ENCODE measurements at regions not wholly inside any gene's neighbourhood (a gene's known extent, or its start where the extent isn't known, plus 50 kb on each side); places are given as distances from the start of the nearest gene placed in this dataset.

DNA sequence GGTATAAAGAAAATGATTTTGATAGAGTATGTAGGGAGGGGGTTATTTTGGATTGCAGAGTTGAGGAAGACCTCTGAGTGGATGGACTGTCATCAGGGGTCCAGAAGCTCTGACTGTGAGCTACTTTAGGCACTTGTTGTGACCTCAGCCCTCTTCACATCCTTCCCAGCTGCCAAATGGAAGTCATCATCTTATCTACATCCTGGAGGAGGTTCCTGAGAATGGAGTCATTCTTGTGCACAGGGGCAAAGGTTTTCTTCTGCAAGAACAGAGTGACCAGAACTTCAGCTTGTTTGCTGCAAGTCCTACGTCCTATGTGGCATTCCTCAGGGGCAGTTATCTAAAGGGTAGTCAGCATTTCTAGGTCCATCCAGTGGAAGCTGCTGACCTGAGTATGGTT is 393.8 kb downstream of the AASDHPPT start:
- H2AFZ ChIP-seq (ENCODE audit: low read length), result no peak overlapping the region
- intact Hi-C loops (cut with micrococcal nuclease; ENCODE audit: unreplicated experiment), result no loop called here
- H3K4me1 ChIP-seq (ENCODE audit: insufficient read depth, low read length), result peaks cover 26% of the 10 kb centered on the region
- ATAC-seq, result no peak
- TF ChIP-seq STAG1 (CRISPR knock-in tag; IDR thresholded peaks at IDR 0.05), result no peak
- no peak for TF ChIP-seq ZFP37 (CRISPR knock-in tag; IDR thresholded peaks at IDR 0.05; ENCODE audit: borderline replicate concordance)
- H3K27me3 ChIP-seq (ENCODE audit: control insufficient read depth in 1 of 2, insufficient read depth in 2 of 2, low read length in 2 of 2), result no peaks in the 10 kb centered on the region
- DNase-seq (ENCODE audit: low spot score), result no peak
- FAIRE-seq, result no peak
- no peak overlapping the region for H3K4me2 ChIP-seq (ENCODE audit: low read depth, low read length)
- in situ Hi-C loops (cut with HindIII; ENCODE audit: extremely low pct_ligation_motif_present, low pct_unique_long_range_greater_than_20kb), result no loop called here
- H3K36me3 ChIP-seq (replicated peaks in 1 of 2; ENCODE audit: control insufficient read depth in 1 of 2, insufficient read depth in 2 of 2, low read length in 2 of 2), result no peaks in the 10 kb centered on the region
- no peak overlapping the region for H3K4me3 ChIP-seq (replicated peaks in 1 of 3; ENCODE audit: insufficient read depth in 1 of 3, low read depth in 2 of 3, low read length in 3 of 3)
- WGBS (ENCODE audit: low lambda C conversion rate), result 33% methylated on average over 1 of the region's 1 CpG
- H3K79me2 ChIP-seq (ENCODE audit: insufficient read depth, low read length), result no peaks in the 10 kb centered on the region
- H3K9ac ChIP-seq (ENCODE audit: insufficient read depth, low read depth, low read length), result no peak overlapping the region
- CTCF ChIA-PET (ENCODE audit: low intra/inter-chr PET ratio, low total read pairs), result no interaction called here
- BruUV-seq (replicated peaks), result no TSS peak
- peaks cover 72% of the 10 kb centered on the region for H3K9me3 ChIP-seq (ENCODE audit: low read length)
- POLR2A ChIA-PET, result no interaction called here
- no peaks in the 10 kb centered on the region for H4K20me1 ChIP-seq (ENCODE audit: insufficient read depth, low read length)
- no peak overlapping the region for H3K27ac ChIP-seq (ENCODE audit: extremely low read length, insufficient read depth, low read length)

DNA sequence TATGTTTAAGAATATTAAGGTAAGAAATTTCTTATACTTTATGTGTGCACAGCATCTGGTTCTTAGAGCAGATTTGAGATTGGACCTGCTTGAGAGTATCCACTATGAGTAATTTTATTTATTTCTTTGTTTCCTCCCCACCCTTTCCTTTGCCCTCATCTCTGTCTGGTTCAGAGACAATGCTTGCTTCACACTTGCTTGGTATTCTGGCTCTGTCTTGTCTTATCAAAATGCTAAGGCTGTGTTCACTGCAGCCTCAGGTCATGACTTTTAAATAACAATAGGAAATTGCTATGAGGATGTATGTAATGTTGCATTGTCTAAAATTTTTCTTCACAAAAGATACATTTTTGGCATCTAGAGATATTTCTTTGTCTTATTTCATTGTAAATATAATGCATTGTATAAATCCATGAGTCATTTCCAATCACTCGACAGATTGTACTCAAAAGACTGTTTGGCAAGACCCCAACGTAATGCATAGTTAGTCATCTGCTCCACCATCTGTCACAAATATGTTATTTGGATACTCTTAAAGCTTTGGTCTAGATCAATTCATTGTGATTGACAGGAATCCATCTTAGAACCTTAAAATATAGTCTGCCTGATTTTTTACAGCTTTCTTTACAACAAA is 395.7 kb downstream of the AASDHPPT start:
- ChIA-PET POLR2A (no interaction called here), CTCF (ENCODE audit: low intra/inter-chr PET ratio, low total read pairs) (no interaction called here)
- Histone ChIP-seq H3K4me3 (replicated peaks in 1 of 3; ENCODE audit: insufficient read depth in 1 of 3, low read depth in 2 of 3, low read length in 3 of 3) (no peak overlapping the region), H2AFZ (ENCODE audit: low read length) (no peak overlapping the region), H3K9me3 (ENCODE audit: low read length) (peaks cover 70% of the 10 kb centered on the region), H3K4me1 (ENCODE audit: insufficient read depth, low read length) (peaks cover 7% of the 10 kb centered on the region; the same call in 1 of the 2 replicates), H4K20me1 (ENCODE audit: insufficient read depth, low read length) (no peaks in the 10 kb centered on the region), H3K36me3 (replicated peaks in 1 of 2; ENCODE audit: control insufficient read depth in 1 of 2, insufficient read depth in 2 of 2, low read length in 2 of 2) (no peaks in the 10 kb centered on the region), H3K9ac (ENCODE audit: insufficient read depth, low read depth, low read length) (no peak overlapping the region), H3K4me2 (ENCODE audit: low read depth, low read length) (no peak overlapping the region), H3K27me3 (ENCODE audit: control insufficient read depth in 1 of 2, insufficient read depth in 2 of 2, low read length in 2 of 2) (no peaks in the 10 kb centered on the region), H3K79me2 (ENCODE audit: insufficient read depth, low read length) (no peaks in the 10 kb centered on the region), H3K27ac (ENCODE audit: extremely low read length, insufficient read depth, low read length) (no peak overlapping the region)
- intact Hi-C loops (cut with micrococcal nuclease; ENCODE audit: unreplicated experiment), result no loop called here
- 44% methylated on average over 2 of the region's 2 CpGs for WGBS (ENCODE audit: low lambda C conversion rate)
- DNase-seq (ENCODE audit: low spot score) (no peak), FAIRE-seq (no peak), ATAC-seq (no peak)
- BruUV-seq (replicated peaks), result no TSS peak
- in situ Hi-C loops (cut with HindIII; ENCODE audit: extremely low pct_ligation_motif_present, low pct_unique_long_range_greater_than_20kb), result no loop called here
- TF ChIP-seq KDM5A (IDR thresholded peaks at IDR 0.05; ENCODE audit: borderline replicate concordance, low read length) (no peak), SP4 (CRISPR knock-in tag; IDR thresholded peaks at IDR 0.05) (no peak), SIN3A (IDR thresholded peaks at IDR 0.05; ENCODE audit: borderline replicate concordance, low read depth, low read length) (no peak), ZNF30 (CRISPR knock-in tag; IDR thresholded peaks at IDR 0.05) (no peak), ZNF703 (CRISPR knock-in tag; IDR thresholded peaks at IDR 0.05; ENCODE audit: borderline replicate concordance) (no peak), ZNF230 (CRISPR knock-in tag; IDR thresholded peaks at IDR 0.05) (no peak), NCOA5 (CRISPR knock-in tag; IDR thresholded peaks at IDR 0.05) (no peak), ZNF335 (CRISPR knock-in tag; IDR thresholded peaks at IDR 0.05) (no peak)
- TF ChIP-seq, protein P1, sequence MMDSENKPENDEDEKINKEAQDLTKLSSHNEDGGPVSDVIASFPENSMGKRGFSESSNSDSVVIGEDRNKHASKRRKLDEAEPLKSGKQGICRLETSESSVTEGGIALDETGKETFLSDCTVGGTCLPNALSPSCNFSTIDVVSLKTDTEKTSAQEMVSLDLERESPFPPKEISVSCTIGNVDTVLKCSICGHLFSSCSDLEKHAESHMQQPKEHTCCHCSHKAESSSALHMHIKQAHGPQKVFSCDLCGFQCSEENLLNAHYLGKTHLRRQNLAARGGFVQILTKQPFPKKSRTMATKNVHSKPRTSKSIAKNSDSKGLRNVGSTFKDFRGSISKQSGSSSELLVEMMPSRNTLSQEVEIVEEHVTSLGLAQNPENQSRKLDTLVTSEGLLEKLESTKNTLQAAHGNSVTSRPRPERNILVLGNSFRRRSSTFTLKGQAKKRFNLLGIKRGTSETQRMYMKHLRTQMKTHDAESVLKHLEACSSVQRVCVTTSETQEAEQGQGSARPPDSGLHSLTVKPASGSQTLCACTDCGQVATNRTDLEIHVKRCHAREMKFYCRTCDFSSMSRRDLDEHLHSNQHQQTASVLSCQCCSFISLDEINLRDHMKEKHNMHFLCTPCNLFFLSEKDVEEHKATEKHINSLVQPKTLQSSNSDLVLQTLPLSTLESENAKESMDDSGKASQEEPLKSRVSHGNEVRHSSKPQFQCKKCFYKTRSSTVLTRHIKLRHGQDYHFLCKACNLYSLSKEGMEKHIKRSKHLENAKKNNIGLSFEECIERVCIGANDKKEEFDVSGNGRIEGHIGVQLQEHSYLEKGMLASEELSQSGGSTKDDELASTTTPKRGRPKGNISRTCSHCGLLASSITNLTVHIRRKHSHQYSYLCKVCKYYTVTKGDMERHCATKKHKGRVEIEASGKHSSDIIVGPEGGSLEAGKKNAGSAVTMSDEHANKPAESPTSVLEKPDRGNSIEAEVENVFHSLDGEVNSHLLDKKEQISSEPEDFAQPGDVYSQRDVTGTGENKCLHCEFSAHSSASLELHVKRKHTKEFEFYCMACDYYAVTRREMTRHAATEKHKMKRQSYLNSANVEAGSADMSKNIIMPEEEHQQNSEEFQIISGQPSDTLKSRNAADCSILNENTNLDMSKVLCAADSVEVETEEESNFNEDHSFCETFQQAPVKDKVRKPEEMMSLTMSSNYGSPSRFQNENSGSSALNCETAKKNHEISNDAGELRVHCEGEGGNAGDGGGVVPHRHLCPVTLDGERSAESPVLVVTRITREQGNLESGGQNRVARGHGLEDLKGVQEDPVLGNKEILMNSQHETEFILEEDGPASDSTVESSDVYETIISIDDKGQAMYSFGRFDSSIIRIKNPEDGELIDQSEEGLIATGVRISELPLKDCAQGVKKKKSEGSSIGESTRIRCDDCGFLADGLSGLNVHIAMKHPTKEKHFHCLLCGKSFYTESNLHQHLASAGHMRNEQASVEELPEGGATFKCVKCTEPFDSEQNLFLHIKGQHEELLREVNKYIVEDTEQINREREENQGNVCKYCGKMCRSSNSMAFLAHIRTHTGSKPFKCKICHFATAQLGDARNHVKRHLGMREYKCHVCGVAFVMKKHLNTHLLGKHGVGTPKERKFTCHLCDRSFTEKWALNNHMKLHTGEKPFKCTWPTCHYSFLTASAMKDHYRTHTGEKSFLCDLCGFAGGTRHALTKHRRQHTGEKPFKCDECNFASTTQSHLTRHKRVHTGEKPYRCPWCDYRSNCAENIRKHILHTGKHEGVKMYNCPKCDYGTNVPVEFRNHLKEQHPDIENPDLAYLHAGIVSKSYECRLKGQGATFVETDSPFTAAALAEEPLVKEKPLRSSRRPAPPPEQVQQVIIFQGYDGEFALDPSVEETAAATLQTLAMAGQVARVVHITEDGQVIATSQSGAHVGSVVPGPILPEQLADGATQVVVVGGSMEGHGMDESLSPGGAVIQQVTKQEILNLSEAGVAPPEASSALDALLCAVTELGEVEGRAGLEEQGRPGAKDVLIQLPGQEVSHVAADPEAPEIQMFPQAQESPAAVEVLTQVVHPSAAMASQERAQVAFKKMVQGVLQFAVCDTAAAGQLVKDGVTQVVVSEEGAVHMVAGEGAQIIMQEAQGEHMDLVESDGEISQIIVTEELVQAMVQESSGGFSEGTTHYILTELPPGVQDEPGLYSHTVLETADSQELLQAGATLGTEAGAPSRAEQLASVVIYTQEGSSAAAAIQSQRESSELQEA (CRISPR knock-in tag; IDR thresholded peaks at IDR 0.05; ENCODE audit: not compliant biosample characterization), result no peak
